HG03342 (cell line): ENCODE measurements at regions not wholly inside any gene's neighbourhood (a gene's known extent, or its start where the extent isn't known, plus 50 kb on each side); places are given as distances from the start of the nearest gene placed in this dataset.

Experiments used
- ATAC-seq: cut with Tn5 transposase; IDR thresholded peaks from one replicate; pipeline ENCODE4 v1.9.1; 2021; ENCODE audit warnings: mild to moderate bottlenecking, moderate library complexity; ENCODE audit not compliant: unreplicated experiment

GRCh38 chr4:14023036-14023435 is 395.5 kb upstream of the BOD1L1 start:
- ATAC-seq, result no peak

DNA sequence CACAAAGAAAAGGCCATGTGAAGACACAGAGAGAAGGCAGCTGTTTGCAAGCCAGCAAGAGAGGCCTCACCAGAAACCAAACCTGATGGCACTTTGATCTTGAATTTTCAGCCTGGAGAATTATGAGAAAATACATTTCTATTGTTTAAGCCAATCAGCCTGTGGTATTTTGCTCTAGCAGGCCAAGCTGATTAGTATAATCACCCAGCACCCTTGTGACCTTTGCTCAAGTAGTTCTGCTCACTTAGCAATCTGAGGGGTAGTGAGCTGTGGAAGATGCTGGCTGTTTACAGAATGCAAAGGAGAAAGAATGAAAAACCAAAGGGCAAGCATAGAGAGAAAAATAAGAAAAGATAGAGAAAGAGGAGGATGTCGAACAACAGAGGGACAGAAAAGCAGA is 396.4 kb upstream of the BOD1L1 start:
- no peak for ATAC-seq

- ATAC-seq, result no peak
These were observed 397.6 kb upstream of the BOD1L1 start for GRCh38 chr4:14025111-14025510.

GRCh38 chr4:14025891-14026290 is 398.4 kb upstream of the BOD1L1 start:
- ATAC-seq, result no peak

DNA sequence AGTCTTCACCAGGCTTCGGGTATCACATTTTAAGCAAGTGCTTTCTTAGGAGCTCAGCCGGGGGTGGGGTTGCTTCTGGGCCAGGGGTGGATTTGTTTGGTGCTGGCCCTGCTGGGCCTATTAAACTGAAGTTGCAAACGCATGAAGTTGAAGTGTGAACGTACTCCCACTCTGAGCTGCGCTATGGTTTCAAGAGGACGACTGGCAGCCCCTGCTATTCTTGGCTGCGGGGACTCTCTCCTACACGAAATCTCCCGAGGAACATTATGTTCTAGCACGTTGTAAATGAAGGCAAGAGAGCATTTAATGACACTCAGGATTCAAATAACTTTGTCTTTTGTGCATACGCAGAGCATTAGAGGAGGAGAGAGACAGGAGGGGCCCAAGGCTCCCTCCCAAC is 401.3 kb upstream of the BOD1L1 start:
- no peak for ATAC-seq

- ATAC-seq, result no peak
These were observed 407.6 kb upstream of the BOD1L1 start for GRCh38 chr4:14035076-14035475.

DNA sequence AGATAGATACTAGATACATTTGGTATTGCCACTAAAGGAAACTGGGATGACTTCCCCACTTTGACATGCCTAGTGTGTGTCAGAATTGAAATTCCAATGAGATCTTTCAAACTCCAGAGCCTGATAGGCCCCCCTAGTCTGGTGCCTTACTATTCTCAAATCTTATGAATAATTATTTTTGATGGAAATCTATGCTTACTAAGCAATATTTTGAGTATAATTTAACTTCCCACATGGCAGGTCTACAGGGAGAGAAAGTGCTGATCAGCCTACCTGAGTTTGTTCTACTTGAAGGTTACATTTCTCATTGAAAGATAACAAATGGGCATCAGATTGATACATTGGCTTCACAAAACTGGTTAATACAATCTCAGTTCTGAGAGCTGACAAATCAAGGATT is 415.7 kb upstream of the BOD1L1 start:
- no peak for ATAC-seq

DNA sequence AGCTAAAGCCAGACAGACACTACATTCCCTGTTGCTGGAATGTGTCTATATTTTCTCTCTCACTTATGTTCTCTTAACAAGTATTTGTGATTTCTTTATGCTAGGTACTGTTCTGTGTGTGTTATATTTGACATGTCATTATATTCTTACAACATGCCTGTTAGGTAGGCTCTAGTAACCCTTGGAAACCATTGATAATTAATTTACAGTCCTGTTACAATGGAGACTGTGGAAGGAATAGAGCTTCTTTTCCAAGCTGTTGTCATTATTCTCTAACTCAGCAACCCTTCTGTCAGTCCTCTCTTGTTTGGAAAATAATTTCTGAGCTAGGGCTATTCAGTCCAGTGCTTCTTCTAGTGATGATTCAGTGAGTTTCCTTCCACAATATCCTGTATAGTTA is 419.1 kb upstream of the BOD1L1 start:
- ATAC-seq, result no peak

DNA sequence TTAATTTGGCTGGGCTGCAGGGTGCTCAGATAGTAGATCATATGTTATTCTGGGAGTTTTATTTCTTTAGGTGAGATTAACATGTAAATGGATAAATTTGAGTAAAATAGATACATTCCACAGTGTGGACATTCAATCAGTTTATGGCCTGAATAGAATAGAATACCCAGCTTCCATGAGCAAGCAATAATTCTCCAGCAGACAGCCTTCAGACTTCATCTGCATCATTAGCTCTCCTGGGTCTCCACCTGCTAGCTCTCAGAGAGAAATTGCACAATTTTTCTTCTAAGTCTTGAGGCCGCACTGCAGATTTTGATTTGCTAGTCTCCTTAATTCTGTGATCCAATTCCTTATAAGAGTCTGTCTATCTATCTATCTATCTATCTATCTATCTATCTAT is 420.3 kb upstream of the BOD1L1 start:
- ATAC-seq, result no peak

- ATAC-seq, result no peak
These were observed 422.4 kb upstream of the BOD1L1 start for GRCh38 chr4:14049946-14050345.

DNA sequence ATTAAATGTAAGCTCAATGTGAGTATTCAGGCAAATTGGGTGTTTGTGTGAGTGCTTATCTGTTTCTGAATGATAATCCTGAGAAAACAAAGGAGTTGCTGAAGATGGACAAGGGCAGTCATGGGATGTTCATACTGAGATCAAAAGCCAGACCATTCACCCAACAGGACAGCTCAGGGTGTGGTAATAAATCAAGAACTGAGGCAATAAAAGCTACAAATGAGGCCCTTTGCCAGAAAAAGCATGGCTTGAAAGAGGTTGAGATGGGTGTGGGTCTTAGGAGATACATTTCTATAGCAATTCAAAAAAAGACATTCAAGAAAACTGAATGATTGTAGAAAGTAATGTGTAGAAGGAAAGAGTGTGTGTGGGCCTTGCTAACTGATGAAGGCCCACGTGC is 425.8 kb upstream of the BOD1L1 start:
- no peak for ATAC-seq

DNA sequence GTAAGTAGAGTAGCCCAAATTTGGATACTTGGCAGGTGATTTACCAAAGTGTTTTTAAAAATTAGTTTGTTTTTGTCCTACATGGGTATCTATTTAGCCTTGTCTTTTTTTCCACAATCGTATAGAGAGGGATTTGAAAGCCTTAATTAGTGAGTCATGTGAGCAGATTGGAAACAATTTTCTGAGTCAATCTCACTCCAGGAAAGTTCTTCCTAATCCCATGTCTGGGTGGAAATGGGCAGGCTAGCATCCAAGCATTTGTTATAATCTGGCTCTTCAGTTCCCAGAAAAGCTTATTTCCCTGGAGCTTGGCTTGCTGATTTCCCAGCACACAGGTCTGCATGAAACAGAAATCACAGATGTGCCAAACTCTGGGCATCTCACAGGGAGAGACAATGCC is 426.9 kb upstream of the BOD1L1 start:
- no peak for ATAC-seq

DNA sequence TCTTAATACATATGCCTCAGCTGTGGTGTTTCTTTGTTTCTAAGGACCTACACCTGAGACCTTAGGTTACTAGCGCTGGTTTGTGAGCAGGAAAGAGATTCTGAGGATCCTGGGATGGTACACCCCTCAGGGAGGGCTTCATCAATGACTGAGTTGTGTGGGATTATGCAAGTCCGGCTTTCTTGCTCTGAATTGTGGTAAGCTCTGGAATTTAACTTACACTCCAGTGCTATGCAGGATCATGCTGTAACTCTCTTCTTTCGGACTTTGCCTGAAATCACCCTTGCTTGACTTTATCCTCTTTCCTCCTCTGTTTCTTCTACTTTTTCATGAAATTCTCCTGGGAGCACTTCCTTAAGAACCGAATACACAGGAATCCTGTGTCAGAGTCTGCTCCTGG is 431.5 kb upstream of the BOD1L1 start:
- ATAC-seq, result no peak

DNA sequence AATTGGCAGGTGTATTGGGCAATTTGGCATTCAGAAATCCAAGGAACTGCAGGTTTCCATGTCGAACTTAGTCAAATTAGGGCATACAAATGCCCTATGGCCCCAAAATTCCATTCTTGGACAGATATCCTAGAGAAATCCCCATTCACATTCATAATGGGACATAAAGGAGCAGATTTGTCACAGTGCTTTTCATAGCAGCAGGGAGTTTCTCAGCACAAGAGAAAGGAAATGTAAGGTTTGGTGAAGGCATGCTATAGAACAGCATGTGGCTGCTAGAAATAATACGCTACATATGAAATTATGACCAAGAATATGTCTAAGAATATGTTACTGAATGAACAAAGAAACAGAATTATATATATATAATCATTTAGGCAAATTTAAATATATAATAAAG is 437.5 kb upstream of the BOD1L1 start:
- ATAC-seq, result no peak

- no peak for ATAC-seq
These were observed 437.9 kb upstream of the BOD1L1 start for GRCh38 chr4:14065406-14065805.

- no peak for ATAC-seq
These were observed 439.5 kb upstream of the BOD1L1 start for GRCh38 chr4:14066979-14067378.

DNA sequence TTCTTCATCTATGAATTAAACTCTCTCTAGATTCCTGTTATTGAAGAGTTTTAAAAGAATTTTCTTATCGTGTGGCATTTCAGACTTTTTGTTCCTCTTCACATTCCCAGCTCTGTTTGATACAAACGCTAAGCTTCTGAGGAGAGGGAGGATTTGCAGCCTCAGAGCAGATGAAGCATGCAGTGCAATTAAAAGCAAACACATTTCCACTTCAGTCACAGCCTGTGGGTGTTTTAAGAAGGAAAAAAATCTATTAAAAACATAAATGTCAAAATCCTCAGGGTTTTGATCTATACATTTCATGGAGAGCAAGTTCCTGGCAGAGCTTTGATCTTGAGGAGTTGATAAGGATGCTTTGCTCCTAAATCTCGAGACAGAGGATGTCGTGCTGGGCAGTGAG is 442.4 kb upstream of the BOD1L1 start:
- no peak for ATAC-seq

- no peak for ATAC-seq
These were observed 442.9 kb upstream of the BOD1L1 start for GRCh38 chr4:14070289-14070880.

DNA sequence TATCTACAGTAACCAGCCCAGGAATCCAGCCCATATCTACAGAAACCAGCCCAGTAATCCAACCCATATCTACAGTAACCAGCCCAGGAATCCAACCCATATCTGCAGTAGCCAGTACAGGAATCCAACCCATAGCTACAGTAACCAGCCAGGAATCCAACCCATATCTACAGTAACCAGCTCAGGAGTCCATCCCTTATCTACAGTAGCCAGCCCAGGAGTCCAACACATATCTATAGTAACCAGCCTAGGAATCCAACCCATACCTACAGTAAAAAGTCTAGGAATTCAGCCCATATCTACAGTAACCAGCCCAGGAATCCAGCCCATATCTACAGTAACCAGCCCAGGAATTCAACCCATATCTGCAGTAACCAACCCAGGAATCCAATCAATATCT is 445.0 kb upstream of the BOD1L1 start:
- ATAC-seq, result no peak

DNA sequence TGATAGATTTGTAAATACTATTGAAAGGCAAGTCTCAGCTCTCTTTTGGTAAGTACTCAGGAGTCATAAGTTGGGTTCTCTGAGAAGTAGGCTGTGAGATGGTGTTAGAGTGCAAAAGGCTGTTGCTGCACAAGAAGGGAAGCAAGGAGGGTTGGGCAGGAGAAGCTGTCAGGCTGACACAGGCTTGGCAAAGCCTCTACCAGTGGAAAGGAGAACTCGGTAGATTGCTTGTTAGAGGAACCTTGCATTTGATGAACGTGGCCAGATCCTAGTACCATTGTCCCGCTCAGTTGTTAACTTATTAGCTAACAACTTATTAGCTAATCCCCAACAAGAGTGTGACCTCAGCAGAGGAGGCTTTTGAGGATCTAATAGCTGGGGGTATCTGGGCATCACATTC is 449.3 kb upstream of the BOD1L1 start:
- ATAC-seq, result no peak

DNA sequence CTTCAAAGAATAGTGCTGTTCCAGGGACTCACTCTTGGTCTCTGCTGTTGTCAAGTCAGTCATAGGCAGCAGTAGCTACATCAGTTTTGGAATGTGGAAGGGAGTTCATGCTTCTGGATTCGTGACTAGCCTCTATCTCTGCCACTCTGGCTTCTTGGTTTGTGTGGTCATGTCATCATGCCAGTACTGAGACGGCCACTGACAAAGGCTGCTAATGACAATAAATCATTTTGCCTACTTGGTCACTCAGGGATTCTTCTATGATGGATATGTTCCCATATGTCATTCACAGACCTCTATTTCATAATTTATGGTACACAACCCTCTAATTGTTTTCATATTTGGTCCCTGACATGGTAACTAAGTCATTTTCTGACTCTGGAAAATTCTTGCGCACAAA is 450.8 kb upstream of the BOD1L1 start:
- ATAC-seq, result no peak

DNA sequence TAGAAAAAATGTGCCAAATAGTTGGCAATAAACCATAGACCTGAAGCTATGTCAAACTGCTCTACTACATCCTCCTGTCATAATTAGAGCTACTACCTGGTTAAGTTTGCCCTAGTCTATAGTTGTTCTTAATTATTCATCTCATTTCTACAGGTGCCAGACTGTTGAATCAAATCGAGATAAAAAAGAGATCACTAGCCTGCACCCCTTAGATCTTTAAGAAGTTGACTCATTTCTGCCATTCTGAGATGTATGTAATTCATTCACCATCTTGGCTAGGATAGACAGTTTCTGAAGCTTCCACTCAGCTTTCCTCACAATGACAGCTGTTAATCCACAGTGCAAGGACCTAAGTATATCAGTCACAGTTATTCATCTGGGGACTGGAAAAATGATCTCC is 452.1 kb upstream of the BOD1L1 start:
- no peak for ATAC-seq

DNA sequence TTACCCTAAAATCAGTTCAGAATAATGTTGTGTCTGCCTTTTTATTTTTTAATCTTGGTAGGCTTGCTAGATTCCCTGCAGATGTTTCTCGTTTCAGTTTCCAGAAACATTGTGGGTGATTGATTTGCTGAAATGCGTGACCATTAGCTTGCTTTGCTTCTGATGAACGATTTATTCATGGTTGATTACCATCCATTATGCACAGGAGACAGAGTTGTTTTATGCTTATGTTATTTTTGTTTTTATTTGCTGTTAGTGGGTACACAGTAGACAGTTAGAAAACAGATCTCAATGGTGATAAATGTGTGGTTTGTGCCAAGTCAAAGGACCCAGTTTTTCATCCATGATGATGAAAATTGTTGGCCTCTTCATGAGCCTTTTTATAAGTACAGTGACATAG is 455.6 kb upstream of the BOD1L1 start:
- no peak for ATAC-seq

DNA sequence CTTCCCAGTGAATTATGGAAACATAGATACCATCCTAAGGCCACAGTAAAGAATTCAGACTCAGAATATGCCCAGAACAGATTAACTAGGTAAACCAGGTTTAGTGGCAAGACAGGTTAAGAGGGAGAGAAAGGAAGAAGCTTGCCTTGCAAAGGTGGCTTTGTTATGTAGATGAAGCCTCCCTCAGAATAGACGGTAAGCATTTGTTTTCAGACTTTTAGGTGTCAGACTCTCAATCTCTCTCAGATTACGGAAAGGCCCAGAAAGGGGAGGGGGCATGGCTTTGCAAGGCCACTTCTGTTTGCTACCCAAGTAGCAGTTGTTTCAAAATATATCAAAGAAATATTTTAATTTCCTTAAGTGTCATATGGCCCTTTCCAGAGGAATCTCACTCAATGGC is 457.1 kb upstream of the BOD1L1 start:
- no peak for ATAC-seq
